ENCODE measurements at regions not wholly inside any gene's neighbourhood (a gene's known extent, or its start where the extent isn't known, plus 50 kb on each side); places are given as distances from the start of the nearest gene placed in this dataset.
A peak's percentile ranks its signal among the peaks of the same experiment; 100 is the strongest.

DNA sequence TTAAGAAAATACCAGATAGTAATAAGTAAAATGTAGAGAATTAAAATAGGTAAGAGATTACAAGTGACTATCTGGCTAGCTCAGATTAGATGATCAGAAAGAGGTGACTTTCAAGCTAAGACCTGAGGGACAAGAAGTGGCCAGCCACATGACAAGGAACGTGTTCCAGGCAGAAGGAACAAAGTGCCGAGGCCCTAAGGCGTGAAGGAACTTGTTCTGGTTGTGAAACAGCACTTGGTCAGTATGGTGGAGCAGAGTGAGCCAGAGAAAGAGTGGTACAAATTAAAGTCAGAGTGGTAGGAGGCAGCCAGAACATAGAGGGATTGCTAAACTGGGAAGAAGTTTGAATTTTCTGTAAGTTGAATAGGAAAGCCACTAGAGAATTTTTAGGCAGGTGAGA lies 73.6 kb downstream of the ADRB2 start:
- in situ Hi-C loops (cut with MboI; ENCODE audit: low pct_ligation_motif_present in 1 of 4, low pct_unique_long_range_greater_than_20kb in 1 of 4, low sequenced_read_pairs in 3 of 4), result no loop called here
- Histone ChIP-seq H3K27ac (no peak overlapping the region), H3K9me3 (no peaks in the 10 kb centered on the region), H3K36me3 (no peaks in the 10 kb centered on the region), H3K27me3 (no peaks in the 10 kb centered on the region), H3K4me3 (no peak overlapping the region), H3K4me1 (peaks cover 0 to 7% (median 2%) of the 10 kb centered on the region in 4 donors)
- intact Hi-C loops (cut with DNase I; ENCODE audit: low total_unique reads), result no loop called here
- WGBS, 2 donors (ENCODE audit: low coverage in 1 of 2), result 81 to 88% methylated on average over 3 of the region's 3 CpGs
- no peak for TF ChIP-seq POLR2AphosphoS5 (IDR thresholded peaks at IDR 0.05)
- TF ChIP-seq, protein P1, sequence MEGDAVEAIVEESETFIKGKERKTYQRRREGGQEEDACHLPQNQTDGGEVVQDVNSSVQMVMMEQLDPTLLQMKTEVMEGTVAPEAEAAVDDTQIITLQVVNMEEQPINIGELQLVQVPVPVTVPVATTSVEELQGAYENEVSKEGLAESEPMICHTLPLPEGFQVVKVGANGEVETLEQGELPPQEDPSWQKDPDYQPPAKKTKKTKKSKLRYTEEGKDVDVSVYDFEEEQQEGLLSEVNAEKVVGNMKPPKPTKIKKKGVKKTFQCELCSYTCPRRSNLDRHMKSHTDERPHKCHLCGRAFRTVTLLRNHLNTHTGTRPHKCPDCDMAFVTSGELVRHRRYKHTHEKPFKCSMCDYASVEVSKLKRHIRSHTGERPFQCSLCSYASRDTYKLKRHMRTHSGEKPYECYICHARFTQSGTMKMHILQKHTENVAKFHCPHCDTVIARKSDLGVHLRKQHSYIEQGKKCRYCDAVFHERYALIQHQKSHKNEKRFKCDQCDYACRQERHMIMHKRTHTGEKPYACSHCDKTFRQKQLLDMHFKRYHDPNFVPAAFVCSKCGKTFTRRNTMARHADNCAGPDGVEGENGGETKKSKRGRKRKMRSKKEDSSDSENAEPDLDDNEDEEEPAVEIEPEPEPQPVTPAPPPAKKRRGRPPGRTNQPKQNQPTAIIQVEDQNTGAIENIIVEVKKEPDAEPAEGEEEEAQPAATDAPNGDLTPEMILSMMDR (IDR thresholded peaks at IDR 0.05), result no peak
- no peak for DNase-seq

DNA sequence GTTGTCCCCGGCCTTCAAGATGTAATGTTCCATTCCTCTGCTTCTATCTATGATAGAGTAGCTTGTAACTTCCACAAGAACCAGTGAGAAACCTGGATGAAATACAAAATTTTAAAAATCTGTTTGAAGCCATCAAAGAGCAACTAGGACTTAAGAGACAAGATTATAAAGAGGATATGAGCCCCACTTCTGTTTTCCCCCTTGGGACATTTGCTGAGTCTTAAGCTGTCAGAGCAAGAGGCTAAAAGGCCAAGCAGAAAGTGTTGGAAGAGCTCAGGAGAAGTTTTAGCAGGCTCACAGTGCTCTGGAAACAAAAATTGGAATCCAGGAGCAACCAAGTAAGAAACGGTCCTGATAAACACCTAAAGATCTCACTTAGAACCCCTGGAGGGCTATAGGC lies 76.1 kb downstream of the ADRB2 start:
- TF ChIP-seq POLR2A (IDR thresholded peaks at IDR 0.05) (no peak), POLR2AphosphoS5 (IDR thresholded peaks at IDR 0.05) (no peak)
- DNase-seq, result no peak
- Histone ChIP-seq H3K27ac (no peak overlapping the region), H3K4me1 (peaks cover 0 to 10% (median 2%) of the 10 kb centered on the region in 4 donors), H3K36me3 (no peaks in the 10 kb centered on the region), H3K9me3 (no peaks in the 10 kb centered on the region), H3K27me3 (no peaks in the 10 kb centered on the region), H3K4me3 (no peak overlapping the region)
- 83 to 88% methylated on average over 1 to 2 of the region's 2 CpGs for WGBS, 2 donors (ENCODE audit: low coverage in 1 of 2)
- intact Hi-C loops (cut with DNase I; ENCODE audit: low total_unique reads), result no loop called here
- in situ Hi-C loops (cut with MboI; ENCODE audit: low pct_ligation_motif_present in 1 of 4, low pct_unique_long_range_greater_than_20kb in 1 of 4, low sequenced_read_pairs in 3 of 4), result no loop called here

DNA sequence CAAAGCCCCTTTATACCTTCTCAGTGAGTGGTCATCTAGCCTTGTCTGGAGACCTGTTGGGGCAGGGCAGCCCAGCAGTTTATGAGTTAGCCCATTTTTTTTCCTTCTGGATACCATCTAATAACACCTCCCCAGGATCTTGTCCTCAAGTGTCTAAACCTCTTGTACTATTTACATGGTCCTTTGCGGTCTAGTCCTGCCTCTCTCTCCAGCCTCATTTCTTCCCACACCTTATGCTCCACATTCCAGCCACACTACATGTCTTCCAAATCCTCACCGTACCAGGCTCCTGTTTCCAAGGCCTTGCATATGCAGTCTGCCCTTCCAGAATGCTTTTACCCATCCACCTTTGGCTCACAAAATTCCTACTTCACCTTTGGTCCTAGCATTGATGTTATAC lies 77.2 kb downstream of the ADRB2 start:
- in situ Hi-C loops (cut with MboI; ENCODE audit: low pct_ligation_motif_present in 1 of 4, low pct_unique_long_range_greater_than_20kb in 1 of 4, low sequenced_read_pairs in 3 of 4), result no loop called here
- no peaks in the 10 kb centered on the region for H3K9me3 ChIP-seq
- TF ChIP-seq POLR2A (IDR thresholded peaks at IDR 0.05) (no peak), EP300 (IDR thresholded peaks at IDR 0.05; ENCODE audit: low read depth) (no peak), POLR2AphosphoS5 (IDR thresholded peaks at IDR 0.05) (no peak)
- TF ChIP-seq, protein P1 (IDR thresholded peaks at IDR 0.05), result no peak
- no peaks in the 10 kb centered on the region for H3K27me3 ChIP-seq
- H3K27ac ChIP-seq, result no peak overlapping the region
- no peak for DNase-seq
- intact Hi-C loops (cut with DNase I; ENCODE audit: low total_unique reads), result no loop called here
- peaks cover 0 to 7% (median under 1%) of the 10 kb centered on the region in 4 donors for H3K4me1 ChIP-seq
- no peaks in the 10 kb centered on the region for H3K36me3 ChIP-seq
- H3K4me3 ChIP-seq, result no peak overlapping the region
- WGBS, 2 donors (ENCODE audit: low coverage in 1 of 2), result 91 to 100% methylated on average over 1 to 2 of the region's 2 CpGs

DNA sequence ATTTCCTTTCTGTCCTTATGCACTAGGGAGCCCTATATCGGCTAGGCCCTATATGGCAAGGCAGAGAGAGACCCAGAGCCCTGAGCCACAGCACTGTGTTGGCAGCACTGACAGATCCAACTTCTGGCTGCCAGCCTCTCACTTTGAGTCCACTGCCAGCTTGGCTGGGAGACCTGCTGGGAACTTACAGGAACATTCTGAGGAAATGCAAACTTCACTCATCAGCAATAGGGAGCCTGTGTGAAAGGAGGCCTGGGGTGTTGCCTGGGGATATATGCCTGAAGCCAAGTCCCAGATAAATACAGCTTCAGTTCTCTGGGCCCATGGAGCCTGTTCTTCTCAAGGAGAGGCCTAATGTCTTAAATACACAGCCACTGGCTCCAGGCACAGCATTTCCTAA lies 78.0 kb downstream of the ADRB2 start:
- no peaks in the 10 kb centered on the region for H3K36me3 ChIP-seq
- DNase-seq, result peak; percentile 24
- H3K27me3 ChIP-seq, result no peaks in the 10 kb centered on the region
- no peaks in the 10 kb centered on the region for H3K9me3 ChIP-seq
- peak overlapping the region; percentile 39 to 48 (median 40) for H3K27ac ChIP-seq
- in situ Hi-C loops (cut with MboI; ENCODE audit: low pct_ligation_motif_present in 1 of 4, low pct_unique_long_range_greater_than_20kb in 1 of 4, low sequenced_read_pairs in 3 of 4) (no loop called here), intact Hi-C loops (cut with DNase I; ENCODE audit: low total_unique reads) (no loop called here)
- TF ChIP-seq POLR2AphosphoS5 (IDR thresholded peaks at IDR 0.05) (peak; percentile 12 to 16 (median 15)), POLR2A (IDR thresholded peaks at IDR 0.05) (no peak)
- H3K4me3 ChIP-seq, result no peak overlapping the region
- WGBS, 2 donors (ENCODE audit: low coverage in 1 of 2), result 100% methylated on average over 1 of the region's 1 CpG; no CpG with 5 or more reads in 1 of the 2 donors
- peaks cover 0 to 10% (median 3%) of the 10 kb centered on the region in 4 donors for H3K4me1 ChIP-seq

DNA sequence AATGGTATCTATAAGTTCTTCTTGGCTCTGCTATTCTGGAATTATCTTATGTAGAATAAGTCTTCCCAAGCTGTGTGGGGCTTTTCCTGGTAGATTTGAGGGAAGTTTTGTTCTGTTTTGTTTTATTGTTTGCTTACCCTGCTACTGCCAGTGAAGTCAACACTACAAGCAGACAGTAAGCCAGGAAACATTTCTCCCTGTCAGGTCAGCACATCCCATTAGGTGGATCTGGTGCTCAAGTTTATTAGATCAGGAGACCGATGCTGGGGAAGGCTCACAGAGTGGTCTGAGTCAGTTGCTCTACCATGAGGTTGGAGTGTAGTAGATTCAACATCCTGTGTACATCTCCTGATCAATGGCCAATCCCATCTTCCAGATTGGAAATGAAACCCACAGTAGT lies 79.1 kb downstream of the ADRB2 start:
- WGBS, 2 donors (ENCODE audit: low coverage in 1 of 2), result 84% methylated on average over 1 of the region's 1 CpG; no CpG with 5 or more reads in 1 of the 2 donors
- Histone ChIP-seq H3K4me3 (no peak overlapping the region), H3K9me3 (no peaks in the 10 kb centered on the region), H3K27ac (peak overlapping the region in 3 of 4 donors; percentile 20 to 42 (median 39)), H3K27me3 (no peaks in the 10 kb centered on the region), H3K4me1 (peaks cover 0 to 21% (median 6%) of the 10 kb centered on the region in 4 donors), H3K36me3 (no peaks in the 10 kb centered on the region)
- intact Hi-C loops (cut with DNase I; ENCODE audit: low total_unique reads), result no loop called here
- DNase-seq, result no peak
- TF ChIP-seq EP300 (IDR thresholded peaks at IDR 0.05; ENCODE audit: low read depth) (no peak), POLR2A (IDR thresholded peaks at IDR 0.05) (no peak), POLR2AphosphoS5 (IDR thresholded peaks at IDR 0.05) (no peak)
- TF ChIP-seq, protein P1 (IDR thresholded peaks at IDR 0.05), result no peak
- in situ Hi-C loops (cut with MboI; ENCODE audit: low pct_ligation_motif_present in 1 of 4, low pct_unique_long_range_greater_than_20kb in 1 of 4, low sequenced_read_pairs in 3 of 4), result no loop called here
